Activated CD8-positive, alpha-beta memory T cell treated with anti-CD3 and anti-CD28 coated beads, Interleukin-2, amount 50 U/mL, for 48 hours (primary cell): ENCODE measurements at regions not wholly inside any gene's neighbourhood (a gene's known extent, or its start where the extent isn't known, plus 50 kb on each side); places are given as distances from the start of the nearest gene placed in this dataset.
"Not testable (repeated sequence)": the region's sequence is repeated elsewhere in the genome, so short reads cannot be mapped to it uniquely, and the experiment has no call there.

Source experiments
- DNase-seq: peaks from one replicate; pipeline ENCODE4 v3.0.0-alpha.2; 2020

DNA sequence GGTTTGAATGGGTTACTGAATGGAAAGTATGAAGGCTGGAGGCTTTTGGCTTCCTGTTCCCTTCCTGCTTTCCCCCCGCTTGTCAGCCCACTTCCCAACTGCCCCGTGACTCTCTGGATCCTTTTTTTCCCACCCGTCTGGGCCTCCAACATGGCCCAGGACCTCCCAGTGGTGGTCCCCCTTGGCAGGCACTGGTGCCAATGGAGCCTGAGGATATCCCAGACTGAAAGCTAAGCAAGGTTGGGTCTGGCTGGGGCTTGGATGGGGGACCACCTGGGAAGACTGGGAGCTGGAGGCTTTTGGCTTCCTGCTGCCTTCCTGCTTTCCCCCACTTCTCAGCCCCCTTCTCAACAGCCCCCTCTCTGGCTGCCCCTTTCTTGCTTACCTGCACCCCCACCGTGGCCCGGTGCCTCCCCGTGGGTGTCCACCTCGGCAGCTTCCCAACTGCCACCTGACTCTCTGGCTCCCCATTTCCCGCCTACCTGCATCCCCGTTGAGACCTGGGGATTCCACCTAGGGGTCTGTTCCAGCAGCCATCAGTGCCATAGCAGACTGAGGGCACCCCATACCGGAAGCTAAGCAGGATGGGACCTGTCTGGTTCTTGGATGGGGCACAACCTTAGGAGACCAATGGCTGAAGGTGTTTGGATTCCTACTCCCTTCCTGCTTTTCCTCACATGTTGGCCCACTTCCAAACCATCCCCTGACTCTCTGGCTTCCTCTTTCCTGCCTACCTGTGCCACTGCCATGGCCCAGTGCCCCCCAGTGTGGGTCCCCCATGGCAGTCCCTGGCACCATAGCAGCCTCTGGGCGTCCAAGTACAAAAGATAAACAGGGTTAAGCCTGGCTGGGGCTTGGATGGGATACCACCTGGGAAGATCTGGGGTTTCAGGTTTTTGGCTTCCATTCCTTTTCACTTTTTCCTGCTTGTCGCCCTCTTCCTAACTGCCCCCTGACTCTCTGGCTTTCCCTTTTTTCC lies 2295.3 kb downstream of the TP53TG3F start:
- DNase-seq: no peak

DNA sequence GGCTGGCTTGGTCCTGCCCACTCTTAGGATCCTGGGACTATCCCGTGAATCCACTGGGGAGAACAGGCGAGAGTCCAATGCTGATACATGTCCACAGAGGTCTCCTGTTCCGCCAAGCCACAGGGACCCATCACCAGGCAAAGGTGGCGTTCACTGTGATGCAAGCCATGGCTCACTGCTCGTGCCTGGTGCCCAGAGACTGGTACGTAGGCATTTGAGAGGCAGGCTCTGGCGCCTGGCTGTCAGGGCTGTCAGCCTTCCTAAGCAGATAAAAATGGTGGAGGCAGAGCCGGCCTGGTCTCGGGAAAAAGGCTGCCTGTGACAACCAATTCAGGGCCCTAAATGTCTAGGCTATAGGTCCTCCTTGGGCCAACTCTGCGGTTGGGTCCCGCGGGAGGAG lies 2329.0 kb downstream of the TP53TG3F start:
- DNase-seq: no peak

DNA sequence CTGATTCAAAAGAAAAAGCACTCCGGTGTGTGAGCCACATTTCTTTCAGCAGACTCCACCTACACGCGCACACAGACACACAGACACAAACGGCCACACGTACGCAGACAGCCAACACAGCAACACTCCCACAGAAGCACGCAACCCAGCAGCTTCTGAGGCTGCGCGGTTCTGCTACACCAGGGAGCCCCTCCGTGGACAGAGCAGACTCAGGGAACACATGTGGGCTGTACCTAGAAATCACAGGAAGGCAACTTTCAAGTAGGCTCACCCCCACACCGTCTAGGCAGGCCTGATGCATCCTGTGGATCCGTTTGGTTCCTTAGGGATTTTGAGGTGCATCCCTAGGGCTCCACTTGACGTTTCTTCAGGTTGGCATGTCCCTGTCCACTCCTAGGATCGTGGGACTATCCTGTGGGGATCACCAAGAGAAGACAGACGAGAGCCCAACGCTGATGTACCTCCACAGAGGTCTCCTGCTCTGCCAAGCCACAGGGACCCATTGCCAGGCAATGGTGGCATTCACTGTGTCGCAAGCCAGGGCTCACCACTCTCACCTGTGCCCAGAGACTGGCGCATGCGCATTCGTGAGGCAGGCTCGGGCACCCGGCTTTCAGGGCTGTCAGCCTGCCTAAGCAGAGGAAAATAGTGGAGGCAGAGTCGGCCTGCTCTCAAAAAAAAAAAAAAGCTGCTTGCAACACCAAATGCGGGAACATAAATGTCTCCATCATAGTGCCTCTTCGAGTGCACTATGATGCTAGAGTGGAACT lies 2333.3 kb downstream of the TP53TG3F start:
- DNase-seq: no peak

DNA sequence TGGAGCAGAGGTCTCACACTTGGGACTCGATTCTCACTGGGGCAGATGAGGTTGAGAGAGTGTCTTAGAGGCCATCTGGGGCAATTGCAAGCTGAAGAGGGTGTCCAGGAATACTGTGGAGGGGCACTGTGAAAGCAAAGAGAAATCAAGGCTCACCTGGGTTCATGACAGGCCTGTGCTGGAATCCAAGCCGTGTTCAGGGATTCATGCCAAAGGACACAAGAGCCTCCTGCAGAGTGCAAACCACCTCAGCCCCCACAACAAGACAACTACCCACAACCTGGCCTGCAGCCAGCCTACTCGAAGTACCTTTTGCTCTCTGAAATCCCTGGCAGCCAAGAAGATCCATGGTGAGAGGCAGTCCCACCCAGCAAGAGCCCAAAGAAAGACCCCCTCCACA lies 2334.2 kb downstream of the TP53TG3F start:
- no peak for DNase-seq

DNA sequence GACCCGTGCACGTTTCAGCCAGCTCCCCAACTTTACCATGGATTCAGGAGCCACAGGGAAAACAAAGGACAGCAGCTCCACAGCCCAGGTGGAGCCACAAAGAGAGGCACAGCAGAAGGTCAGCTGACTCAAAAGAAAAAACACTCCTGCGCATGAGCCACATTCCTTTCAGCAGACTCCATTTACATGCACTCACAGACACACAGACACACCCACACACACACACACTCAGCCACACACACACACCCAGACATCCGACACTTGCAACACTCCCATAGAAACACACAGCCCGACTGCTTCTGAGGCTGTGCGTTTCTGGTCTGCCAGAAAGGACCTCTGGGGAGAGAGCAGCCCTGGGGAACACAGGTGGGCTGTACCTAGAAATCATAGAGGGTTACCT lies 2335.5 kb downstream of the TP53TG3F start:
- DNase-seq: no peak

DNA sequence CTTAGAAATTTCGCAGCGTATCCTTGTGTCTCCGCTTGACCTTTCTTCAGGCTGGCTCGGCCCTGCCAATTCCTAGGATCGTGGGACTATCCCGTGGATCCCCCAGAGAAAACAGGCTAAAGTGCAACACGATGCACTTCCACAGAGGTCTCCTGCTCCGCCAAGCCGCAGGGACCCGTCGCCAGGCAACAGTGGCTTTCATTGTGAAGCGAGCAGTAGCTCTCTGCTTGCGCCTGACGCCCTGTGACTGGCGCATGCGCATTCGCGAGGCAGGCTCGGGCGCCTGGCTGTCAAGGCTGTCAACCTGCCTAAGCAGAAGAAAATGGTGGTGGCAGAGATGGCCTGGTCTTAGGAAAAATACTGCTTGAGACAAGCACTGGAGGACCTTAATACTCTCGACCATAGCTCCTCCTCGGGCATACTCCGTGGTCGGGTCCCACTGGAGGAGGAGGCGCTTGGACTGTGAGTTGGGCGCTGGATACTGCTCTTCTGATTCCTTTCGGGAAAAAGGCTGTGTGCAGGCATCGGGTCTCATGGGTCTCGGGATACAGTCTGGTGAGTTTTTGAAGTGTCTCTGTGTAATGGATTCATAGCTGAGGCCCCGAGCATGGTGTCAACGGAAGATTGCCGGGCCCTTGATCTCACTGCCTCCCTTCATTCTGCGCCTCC lies 2336.1 kb downstream of the TP53TG3F start:
- DNase-seq: no peak

DNA sequence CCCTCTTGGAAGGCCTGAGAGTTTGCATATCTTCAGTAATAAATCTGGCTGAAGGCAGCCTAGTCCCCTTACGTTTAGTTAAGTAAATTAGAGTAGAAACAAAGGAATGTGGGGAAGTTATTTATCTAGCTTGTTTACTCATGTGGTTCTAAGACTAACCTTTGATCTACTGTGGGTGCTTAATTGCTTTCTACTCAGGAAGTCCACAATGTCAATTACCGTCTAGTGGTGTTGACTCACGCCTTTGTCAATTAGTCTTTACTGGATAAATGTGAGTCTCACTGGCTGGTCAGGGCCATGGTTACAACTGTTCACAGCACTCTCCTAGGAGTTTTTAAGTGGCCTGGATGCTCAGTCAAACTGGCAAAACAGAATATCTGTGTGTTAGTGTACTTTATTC lies 2338.4 kb downstream of the TP53TG3F start:
- no peak for DNase-seq

DNA sequence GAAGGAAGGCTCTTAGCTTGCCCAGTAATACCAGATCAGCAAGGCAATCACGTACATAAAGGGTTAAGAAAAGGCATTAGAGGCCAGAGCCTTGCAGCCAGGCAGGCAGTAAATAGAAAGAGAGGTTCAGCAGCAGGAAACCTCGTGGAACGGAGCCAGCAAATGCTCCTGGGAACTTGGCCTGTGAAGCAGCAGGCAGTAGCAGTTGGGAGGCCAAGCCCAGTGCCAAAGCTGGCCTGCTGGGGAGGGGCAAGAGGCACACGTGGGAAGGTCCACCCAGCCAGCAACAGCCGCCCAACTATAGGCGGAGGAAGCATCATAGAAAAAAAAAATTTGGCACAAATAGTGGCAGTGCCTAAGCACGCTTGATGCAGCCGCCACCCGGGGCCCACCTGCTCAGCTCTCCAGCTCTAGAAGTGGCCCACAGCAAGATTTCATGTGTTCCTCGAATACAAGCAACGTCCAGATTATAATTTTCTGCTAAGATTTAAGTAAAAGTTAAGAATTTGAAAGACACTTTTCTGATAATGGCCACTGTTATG lies 2339.5 kb downstream of the TP53TG3F start:
- no peak for DNase-seq

DNA sequence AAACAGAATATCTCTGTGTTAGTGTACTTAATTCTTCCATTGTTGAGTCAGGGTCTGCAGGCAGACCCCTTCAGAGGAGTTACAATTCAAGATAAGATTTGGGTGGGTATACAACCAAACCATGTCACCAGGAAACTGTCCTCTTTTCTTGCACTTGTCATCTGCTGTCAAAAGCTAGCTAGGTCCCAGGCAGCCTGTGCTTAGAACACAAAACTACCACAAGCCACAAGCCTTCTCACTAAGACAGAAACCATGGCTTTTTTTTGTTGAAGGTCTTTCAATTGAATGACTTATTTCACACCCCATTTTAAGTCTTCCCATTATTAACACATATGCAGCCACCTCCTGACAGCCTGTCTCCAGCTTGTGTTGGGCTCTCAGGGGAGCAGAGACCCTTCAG lies 2345.1 kb downstream of the TP53TG3F start:
- DNase-seq: not testable (repeated sequence)

DNA sequence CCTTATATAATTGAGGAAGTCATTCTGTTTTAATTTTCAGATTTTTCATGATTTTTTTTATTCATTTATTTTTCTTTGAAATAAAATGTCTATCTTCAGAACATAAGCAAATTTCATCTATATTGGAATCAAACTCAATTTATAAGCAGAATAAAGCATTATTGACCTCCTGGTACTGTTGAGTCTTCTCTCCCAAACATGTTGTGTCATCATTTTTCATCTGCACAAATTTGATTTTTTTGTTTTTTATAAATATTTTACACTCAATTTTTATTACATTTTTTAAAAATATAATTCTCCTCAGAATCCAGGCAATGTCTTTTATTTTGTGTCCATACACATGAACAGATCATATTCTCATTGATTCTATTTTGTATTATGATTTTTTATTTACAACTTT lies 2363.9 kb downstream of the TP53TG3F start:
- DNase-seq: no peak

DNA sequence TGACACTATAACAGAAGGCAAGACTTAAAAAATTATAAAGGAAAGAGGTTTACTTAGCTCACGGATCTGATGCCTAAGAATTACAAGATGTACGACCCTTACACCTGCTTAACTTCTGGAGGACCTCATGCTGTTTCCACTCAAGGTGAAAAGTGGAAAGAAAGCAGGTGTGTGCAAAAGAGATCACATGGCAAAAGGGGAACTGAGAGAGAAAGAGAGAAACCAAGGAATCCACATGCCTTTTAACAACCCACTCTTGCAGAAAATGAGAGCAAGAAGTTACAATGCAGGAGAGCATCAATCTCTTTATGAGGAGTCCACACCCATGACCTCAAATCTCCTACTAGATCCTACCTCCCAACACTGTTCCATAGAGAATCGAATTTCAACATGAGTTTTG lies 2382.2 kb downstream of the TP53TG3F start:
- no peak for DNase-seq

DNA sequence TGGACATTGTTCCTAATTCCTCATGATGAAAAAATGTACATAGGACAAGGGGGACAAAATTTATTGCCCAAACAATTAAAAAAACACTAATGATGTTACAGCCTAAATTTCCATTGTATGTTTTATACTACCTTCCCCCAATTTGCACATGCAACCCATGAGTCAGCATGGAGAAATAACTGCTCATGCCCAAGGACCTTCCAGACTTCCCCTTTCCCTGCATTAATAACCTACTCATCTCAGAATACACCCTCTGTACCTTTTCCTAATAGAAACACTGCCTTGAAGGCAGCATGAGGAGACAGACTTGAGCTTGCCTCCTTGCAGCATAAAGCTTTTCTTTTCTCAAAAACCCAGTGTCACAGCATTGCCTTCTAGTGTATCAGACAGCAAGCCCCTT lies 2402.8 kb downstream of the TP53TG3F start:
- no peak for DNase-seq

DNA sequence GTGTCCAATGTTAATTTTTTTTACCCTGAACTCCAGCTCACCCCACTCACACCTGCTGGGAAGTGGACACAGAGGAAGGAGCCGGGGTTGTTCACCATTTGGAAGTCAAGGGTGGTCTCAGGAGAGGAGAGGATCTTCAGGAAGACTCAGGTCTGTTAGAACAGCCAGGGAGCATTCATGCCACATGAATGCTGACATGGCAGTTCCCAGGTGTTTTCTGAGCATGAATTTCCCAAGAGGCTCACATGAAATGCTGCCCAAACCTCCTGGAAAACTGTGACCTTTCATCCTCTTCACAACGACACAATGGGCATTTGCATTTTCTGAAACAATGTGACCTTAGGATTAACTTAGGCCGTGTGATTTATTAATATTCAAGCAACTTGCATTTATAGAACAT lies 2409.2 kb downstream of the TP53TG3F start:
- DNase-seq: no peak

DNA sequence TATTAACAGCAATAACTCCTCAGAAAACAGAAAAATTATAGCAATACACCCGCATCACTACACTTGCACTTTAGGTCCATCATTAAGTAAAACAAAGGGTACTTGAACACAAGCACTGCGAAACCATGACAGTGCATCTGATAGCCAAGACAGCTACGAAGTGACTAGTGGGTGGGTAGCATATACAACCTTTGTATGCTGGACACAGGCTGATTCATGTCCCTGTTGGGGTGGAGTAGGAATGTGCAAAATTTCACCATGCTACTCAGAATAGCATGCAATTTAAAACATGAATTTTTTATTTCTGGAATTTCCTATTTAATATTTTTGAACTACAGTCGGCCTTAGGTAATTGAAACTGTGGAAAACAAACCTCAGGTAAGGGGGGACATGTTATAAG lies 2414.1 kb downstream of the TP53TG3F start:
- DNase-seq: no peak

DNA sequence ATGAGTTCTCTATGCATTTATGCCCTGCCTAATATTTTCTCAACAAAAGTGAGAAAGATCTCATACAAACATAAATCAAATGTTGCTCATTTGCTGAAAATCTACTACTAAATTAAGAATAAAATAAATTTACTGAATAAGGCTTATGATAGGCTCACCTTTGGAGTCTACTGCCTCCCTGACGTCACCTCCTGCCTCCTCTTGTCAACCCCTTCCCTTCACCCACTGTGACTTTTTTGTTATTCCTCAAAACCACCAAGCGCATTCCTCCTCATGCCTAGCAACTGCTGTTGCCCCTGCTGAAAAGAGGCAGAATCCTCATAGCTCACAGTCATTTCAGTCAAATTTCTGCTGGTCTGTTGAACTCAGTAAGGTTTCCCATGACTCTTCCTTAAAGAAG lies 2422.2 kb downstream of the TP53TG3F start:
- DNase-seq: no peak

DNA sequence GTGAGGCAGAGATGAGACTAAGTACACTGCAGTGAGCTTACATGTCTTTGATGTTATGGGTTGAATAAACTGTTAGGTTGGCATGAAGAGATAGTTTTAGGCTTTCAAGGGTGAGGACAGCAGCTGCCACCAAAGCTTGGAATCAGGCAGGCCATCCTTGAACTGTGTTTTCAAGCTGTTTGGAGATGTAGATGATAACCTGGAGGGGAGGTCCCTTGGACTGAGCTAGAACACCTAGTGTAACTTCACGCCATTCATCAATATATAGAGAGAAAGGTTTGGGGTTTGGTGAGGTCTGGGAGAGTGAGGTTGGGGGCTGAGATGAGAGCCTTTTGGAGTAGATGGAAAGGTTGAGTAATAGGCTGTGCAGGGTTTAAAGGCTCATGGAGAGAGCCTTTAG lies 2447.0 kb downstream of the TP53TG3F start:
- no peak for DNase-seq

DNA sequence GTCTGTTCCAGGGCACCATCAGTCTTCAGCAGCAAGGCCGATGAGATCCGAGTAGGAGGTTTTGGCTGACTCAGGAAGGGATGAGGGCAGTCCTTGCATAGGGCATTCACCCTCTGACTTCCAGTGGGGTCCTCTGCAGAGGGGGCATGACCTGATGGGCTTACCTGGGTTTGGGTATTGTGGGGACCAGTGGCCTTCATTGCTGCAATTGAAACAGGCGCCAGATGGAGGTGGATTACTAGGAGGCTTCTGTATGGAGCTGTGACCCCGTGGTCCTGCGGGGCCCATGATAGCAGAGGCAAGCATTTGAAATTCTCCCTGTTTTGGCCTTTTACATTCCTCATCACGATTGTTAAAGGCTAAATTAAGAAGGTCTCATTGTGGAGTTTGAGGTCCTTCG lies 2448.7 kb downstream of the TP53TG3F start:
- no peak for DNase-seq

DNA sequence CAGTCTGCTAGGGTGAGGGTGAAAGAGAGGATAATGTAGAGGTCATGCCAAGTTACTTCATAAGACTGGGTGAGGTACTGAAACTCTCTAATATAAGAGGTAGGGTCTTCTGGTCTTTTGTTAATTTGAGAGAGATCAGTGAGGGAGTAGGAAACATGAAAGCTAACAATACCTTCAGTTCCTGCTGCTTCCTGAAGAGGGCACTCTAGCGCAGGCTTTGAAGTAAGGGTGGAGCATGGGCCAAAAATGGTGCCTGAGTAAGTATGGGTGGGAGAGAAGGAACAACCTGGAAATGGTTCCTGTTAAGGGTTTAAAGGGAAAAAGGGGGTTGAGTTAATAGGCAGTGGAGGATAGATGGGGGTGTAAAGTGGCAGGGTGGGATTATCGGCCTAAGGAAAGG lies 2449.5 kb downstream of the TP53TG3F start:
- DNase-seq: no peak

DNA sequence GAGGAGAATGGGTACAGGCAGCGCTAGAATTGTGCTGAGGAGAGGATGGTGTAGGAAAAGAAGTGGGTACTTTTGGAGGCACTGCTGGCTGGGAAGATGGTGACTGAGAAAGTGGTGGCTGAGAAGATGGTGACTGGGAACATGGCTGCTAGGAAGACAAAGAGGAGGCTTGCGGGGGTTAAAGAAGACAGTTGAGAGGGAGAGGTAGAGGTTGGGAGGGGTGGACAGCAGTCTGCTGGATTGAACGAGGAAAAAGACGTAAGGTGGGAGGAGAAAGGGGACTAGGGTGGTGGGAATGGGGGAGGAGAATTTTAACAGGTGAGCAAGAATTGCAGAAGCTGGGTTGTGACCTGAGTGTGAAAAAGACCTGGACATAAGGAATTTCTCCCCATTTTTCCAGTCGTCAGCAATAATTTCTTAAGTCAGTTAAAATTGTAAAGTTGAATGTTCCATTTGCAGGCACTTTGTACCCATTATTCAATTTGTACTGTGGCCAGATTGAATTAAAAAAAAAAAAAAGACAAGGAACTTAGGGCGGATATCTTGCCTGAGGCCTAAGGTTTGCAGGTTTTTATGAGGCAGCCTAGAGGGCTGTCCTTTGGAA lies 2450.0 kb downstream of the TP53TG3F start:
- no peak for DNase-seq

DNA sequence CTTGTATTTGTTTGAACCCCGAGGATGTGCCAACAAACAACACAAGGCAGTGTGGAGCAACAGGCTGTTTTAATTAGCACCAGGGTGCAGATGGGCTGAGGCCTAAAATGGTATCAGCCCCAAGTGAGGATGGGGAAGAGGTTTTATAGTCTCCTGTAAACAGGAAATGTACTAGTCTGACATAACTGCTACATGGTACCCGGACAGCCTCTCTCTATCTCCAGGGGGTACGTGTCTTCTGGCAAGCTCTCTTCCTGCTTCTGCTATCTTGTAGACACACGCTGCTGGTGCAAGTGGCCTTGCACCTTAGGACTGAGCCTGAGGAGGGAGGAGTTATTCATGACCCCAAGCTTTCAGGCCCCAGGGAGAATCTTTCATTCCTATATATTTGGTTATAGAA lies 2451.0 kb downstream of the TP53TG3F start:
- DNase-seq: no peak

DNA sequence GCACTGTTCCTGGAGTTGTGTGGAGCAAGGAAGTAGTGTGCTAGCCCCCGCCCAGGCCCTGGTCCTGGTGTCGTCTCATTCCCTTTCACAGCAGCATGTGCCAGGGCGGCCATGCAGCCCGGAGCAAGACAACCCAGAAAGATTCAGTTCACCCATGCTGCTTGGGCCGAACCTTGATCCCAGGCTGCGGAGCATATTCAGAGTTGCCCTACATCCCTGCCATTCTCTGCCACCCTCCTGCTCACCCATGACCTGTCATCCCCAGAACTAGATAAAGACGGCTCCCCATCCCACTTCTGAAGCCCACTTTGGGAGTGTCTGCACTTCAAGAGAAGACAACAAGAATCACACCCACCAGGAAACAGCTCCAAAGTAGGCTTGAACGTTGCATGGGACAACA lies 2452.5 kb downstream of the TP53TG3F start:
- no peak for DNase-seq

DNA sequence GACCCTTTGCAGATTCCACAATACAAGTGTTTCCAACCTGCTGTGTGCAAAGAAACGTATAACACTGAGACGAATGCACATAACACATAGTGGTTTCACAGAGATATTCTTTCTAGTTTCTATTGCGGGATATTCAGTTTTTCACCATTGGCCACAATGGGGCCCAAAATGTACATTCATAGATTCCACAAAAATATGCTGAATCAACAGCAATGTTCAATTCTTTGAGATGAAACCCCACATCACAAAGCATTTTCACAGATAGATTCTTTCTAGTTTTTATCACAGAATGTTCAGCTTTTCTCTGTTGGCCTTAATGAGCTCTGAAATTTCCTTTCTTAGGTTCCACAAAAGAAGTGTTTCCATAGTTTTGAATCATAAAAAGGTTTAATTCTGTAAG lies 2472.3 kb downstream of the TP53TG3F start:
- no peak for DNase-seq
